H1 (cell line): ENCODE measurements at regions not wholly inside any gene's neighbourhood (a gene's known extent, or its start where the extent isn't known, plus 50 kb on each side); places are given as distances from the start of the nearest gene placed in this dataset.

Experiments
- EZH2 ChIP-seq: fragments of 200-600 bp; sonication (generic); IDR thresholded peaks from 2 replicates; pipeline ENCODE4 v1.7.1; 2012; ENCODE audit warnings: low read depth, mild to moderate bottlenecking, moderate library complexity, low read length, inconsistent platforms; ENCODE audit not compliant: severe bottlenecking
- NRF1 ChIP-seq: IDR thresholded peaks from 2 replicates; pipeline ENCODE4 v1.6.1; 2011; ENCODE audit warnings: mild to moderate bottlenecking, low read depth, low read length, improper control_type of control experiment
- POLR2A ChIP-seq, 2 experiments: IDR thresholded peaks; 1 replicate in 1 of 2; 2 replicates in 1 of 2; pipeline ENCODE4 v1.6.1; 2011; ENCODE audit warnings: low read depth in 2 of 2, low read length in 2 of 2, mild to moderate bottlenecking in 2 of 2; ENCODE audit errors: control extremely low read depth in 1 of 2
- TF ChIP-seq, protein P1 (sequence below), 3 experiments: IDR thresholded peaks; 1 replicate in 2 of 3; 2 replicates in 1 of 3; pipeline versions ENCODE4 v1.5.1 to v1.6.1; 2011; ENCODE audit warnings: low read length in 3 of 3, mild to moderate bottlenecking in 3 of 3, inconsistent platforms in 2 of 3, low read depth in 1 of 3, moderate library complexity in 1 of 3; ENCODE audit not compliant: insufficient read depth in 1 of 3; ENCODE audit errors: control extremely low read depth in 1 of 3
- TF ChIP-seq, protein P2 (sequence below): IDR thresholded peaks from 2 replicates; pipeline ENCODE4 v1.6.1; 2012; ENCODE audit warnings: inconsistent platforms

DNA sequence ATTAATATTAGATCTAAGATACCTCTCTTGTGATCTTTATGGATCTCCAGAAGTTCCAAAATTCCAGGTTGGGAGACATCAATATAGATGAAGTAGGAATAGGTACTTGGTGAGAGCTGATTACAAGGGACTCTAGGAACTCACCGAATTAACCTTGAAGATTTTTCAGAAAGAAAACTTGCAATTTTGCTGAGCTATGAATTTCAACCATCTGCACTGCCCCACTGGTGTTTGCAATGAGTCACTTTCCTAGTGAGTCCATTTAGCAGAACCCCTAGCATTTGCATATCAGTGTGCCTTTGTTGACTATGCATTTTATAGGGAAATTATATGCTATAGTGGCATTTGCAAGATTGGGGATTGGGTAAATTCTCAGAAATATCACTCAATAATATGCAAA, 122.0 kb downstream of the CTNND1 start:
- TF ChIP-seq, protein P1, sequence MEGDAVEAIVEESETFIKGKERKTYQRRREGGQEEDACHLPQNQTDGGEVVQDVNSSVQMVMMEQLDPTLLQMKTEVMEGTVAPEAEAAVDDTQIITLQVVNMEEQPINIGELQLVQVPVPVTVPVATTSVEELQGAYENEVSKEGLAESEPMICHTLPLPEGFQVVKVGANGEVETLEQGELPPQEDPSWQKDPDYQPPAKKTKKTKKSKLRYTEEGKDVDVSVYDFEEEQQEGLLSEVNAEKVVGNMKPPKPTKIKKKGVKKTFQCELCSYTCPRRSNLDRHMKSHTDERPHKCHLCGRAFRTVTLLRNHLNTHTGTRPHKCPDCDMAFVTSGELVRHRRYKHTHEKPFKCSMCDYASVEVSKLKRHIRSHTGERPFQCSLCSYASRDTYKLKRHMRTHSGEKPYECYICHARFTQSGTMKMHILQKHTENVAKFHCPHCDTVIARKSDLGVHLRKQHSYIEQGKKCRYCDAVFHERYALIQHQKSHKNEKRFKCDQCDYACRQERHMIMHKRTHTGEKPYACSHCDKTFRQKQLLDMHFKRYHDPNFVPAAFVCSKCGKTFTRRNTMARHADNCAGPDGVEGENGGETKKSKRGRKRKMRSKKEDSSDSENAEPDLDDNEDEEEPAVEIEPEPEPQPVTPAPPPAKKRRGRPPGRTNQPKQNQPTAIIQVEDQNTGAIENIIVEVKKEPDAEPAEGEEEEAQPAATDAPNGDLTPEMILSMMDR (IDR thresholded peaks at IDR 0.05; ENCODE audit: control extremely low read depth in 1 of 3, insufficient read depth in 1 of 3, low read depth in 1 of 3, low read length in 3 of 3) = no peak
- TF ChIP-seq POLR2A (IDR thresholded peaks at IDR 0.05; ENCODE audit: control extremely low read depth in 1 of 2, low read depth in 2 of 2, low read length in 2 of 2) (no peak), EZH2 (no peak), NRF1 (no peak)
- TF ChIP-seq, protein P2, sequence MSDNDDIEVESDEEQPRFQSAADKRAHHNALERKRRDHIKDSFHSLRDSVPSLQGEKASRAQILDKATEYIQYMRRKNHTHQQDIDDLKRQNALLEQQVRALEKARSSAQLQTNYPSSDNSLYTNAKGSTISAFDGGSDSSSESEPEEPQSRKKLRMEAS = no peak
